CD4-positive, alpha-beta T cell treated with Interferon alpha-2 for 1 hour (primary cell): ENCODE measurements at regions not wholly inside any gene's neighbourhood (a gene's known extent, or its start where the extent isn't known, plus 50 kb on each side); places are given as distances from the start of the nearest gene placed in this dataset.

Source experiments
- DNase-seq, 2 donors: peaks; one replicate each; pipeline ENCODE4 v3.0.0-alpha.2; 2020 to 2022

DNA sequence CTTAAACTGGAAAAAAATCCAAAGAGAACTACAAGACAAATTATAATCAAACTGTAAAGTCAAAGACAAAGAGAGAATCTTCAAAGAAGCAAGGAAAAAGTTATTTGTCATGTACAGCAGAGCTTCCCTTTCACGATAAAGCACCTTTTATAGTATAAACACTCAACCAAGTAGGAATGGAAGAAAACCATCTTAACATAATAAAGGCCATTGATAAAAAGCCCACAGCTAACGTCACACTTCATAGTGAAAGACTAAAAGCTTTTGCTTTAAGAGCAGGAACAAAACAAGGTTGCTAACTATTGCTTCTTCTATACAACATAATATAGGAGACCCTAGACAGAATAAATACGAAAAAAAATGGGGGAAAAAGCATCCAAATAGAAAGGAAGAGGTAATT lies 595.7 kb upstream of the POU3F4 start:
- no peak for DNase-seq

- no peak for DNase-seq
Observed at GRCh38 chrX:82934980-82935379, 573.1 kb upstream of the POU3F4 start.

DNA sequence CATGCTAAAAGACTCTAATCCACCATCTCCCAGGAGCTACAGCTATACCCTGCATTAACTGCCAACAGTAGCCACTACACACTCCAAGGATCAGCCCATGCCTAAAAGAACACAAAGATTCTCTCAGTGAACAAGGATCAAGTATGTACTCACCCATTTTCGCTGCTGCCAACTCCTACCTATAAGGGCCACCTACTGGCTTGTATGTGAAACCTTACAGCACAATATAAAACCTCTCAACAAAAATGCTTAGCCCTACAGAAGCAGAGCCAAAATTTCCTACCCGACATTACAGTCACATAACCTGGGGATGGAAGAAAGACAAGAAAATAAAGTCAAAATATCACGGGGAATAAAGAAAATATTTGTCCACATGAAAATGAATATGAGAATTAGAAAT lies 562.8 kb upstream of the POU3F4 start:
- DNase-seq = no peak

DNA sequence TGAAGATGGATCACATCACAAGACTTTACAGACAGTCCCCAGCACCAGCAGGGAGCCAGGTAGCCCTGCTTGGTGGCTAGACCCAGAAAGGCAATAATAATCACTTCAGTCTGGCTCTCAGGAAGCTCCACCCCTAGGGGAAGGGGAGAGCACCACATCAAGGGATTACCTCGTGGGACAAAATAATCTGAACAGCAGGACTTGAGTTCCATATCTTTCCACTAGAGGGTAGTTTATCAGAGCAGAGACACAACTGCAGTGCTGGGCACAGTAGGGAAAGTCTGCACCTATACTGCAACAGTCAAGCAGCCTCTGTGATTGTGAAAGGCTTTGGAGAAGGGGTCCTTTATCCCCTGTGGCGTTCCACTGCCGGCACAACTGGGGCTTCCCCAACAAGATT lies 547.0 kb upstream of the POU3F4 start:
- DNase-seq = no peak

GRCh38 chrX:82973646-82974045 lies 534.4 kb upstream of the POU3F4 start:
- DNase-seq = no peak

DNA sequence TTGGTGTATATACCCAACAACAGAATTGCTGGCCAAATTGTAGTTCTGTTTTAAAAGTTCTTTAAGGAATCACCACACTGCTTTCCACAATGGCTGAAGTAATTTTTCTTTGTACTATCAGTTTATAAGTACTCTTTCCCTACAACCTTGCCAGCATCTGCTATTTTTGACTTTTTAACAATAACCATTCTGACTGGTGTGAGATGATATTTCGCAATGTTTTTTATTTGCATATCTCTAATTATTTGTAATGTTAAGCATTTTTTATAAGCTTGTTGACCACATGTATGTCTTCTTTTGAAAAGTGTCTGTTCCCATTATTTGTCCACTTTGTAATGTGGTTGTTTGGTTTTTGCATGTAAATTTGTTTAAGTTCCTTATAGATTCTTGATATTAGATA lies 509.9 kb upstream of the POU3F4 start:
- DNase-seq = no peak

GRCh38 chrX:83004012-83004411 lies 504.1 kb upstream of the POU3F4 start:
- DNase-seq = no peak

- DNase-seq = peak in 1 of 2 donors; percentile 2
Observed at GRCh38 chrX:83008415-83008814, 499.7 kb upstream of the POU3F4 start.

GRCh38 chrX:83019258-83019657 lies 488.8 kb upstream of the POU3F4 start:
- DNase-seq = no peak

DNA sequence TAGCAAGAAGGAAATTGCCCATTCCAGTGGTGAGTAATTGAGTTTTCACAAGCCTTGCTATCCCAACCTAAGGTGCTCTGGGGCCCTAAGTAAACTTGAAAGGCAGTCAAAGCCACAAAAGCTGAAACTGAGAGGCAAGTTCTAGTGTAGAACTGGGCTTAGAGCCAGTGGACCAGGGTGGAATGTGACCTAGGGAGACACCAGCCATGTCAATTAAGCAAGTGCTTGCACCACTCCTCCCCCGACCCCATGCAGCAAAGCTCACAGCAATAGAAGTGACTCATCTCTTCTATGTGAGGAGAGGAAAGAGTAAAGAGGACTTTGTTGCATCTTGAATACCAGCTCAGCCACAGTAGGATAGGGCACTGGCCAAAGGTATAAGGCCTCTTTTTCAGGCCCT lies 486.1 kb upstream of the POU3F4 start:
- DNase-seq = no peak
